ENCODE measurements at regions not wholly inside any gene's neighbourhood (a gene's known extent, or its start where the extent isn't known, plus 50 kb on each side); places are given as distances from the start of the nearest gene placed in this dataset.

DNA sequence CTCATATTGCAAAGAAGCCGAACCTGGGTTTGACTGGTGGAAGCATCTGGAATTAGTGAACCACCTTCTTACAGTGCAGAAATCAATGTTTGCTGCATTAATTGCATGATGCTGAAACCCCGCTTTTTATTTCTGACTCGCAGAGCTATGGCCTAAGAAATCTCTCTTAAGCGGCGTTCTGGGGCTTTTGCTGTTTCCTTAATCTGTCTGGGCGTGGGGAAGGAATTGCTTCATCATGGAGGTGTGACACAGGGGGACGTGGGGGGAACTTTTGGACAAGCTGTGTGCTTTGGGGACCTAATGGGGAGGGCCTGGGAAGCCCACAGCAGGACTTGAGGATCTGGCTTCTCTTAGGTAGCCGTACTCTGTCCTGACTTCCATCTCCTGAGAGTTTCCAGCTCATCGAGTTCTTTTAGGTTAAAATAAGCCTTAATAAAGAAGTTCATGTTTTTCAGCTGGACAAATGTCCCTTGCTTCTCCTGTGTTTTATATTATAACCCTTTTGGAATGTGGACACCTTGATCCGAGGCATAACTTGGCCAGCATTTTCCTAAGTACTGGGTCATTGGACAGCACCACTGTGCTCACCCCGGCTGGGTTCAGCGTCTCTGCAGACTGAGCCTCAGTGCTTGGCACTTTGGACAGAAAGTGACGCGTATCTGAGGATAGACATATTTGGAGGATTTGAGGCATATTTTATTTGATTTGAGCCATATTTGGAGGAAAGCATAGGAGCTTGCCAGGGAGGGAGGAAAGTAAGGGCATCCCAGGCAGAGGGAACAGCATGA is 192.1 kb upstream of the MYL2 start:
- TF ChIP-seq, protein P1, sequence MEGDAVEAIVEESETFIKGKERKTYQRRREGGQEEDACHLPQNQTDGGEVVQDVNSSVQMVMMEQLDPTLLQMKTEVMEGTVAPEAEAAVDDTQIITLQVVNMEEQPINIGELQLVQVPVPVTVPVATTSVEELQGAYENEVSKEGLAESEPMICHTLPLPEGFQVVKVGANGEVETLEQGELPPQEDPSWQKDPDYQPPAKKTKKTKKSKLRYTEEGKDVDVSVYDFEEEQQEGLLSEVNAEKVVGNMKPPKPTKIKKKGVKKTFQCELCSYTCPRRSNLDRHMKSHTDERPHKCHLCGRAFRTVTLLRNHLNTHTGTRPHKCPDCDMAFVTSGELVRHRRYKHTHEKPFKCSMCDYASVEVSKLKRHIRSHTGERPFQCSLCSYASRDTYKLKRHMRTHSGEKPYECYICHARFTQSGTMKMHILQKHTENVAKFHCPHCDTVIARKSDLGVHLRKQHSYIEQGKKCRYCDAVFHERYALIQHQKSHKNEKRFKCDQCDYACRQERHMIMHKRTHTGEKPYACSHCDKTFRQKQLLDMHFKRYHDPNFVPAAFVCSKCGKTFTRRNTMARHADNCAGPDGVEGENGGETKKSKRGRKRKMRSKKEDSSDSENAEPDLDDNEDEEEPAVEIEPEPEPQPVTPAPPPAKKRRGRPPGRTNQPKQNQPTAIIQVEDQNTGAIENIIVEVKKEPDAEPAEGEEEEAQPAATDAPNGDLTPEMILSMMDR (IDR thresholded peaks at IDR 0.05), result no peak
- TF ChIP-seq EP300 (IDR thresholded peaks at IDR 0.05), result no peak
- no peak for TF ChIP-seq POLR2A (IDR thresholded peaks at IDR 0.05)
